Endothelial cell (in vitro differentiated cells): ENCODE measurements at regions not wholly inside any gene's neighbourhood (a gene's known extent, or its start where the extent isn't known, plus 50 kb on each side); places are given as distances from the start of the nearest gene placed in this dataset.
"Not testable (repeated sequence)": the region's sequence is repeated elsewhere in the genome, so short reads cannot be mapped to it uniquely, and the experiment has no call there.

Experiments used
- DNase-seq: peaks from one replicate; pipeline ENCODE4 v3.0.0; 2021; ENCODE audit warnings: low spot score
- H3K27ac Mint-ChIP-seq: one replicate; pipeline ENCODE4 v1.8.0; 2021; ENCODE audit warnings: mixed read lengths, inconsistent platforms; ENCODE audit not compliant: unreplicated experiment
- H3K27me3 Mint-ChIP-seq: one replicate; pipeline ENCODE4 v1.8.0; 2021; ENCODE audit warnings: mild to moderate bottlenecking, moderate library complexity, mixed read lengths, inconsistent platforms; ENCODE audit not compliant: unreplicated experiment
- H3K36me3 Mint-ChIP-seq: one replicate; pipeline ENCODE4 v1.8.0; 2021; ENCODE audit warnings: mild to moderate bottlenecking, low read depth, mixed read lengths, inconsistent platforms; ENCODE audit not compliant: unreplicated experiment
- H3K4me1 Mint-ChIP-seq: one replicate; pipeline ENCODE4 v1.8.0; 2021; ENCODE audit warnings: mild to moderate bottlenecking, mixed read lengths, inconsistent platforms; ENCODE audit not compliant: unreplicated experiment
- H3K4me3 Mint-ChIP-seq: one replicate; pipeline ENCODE4 v1.8.0; 2021; ENCODE audit warnings: mild to moderate bottlenecking, mixed read lengths, inconsistent platforms; ENCODE audit not compliant: unreplicated experiment
- H3K9me3 Mint-ChIP-seq: one replicate; pipeline ENCODE4 v1.8.0; 2021; ENCODE audit warnings: mixed read lengths, inconsistent platforms; ENCODE audit not compliant: unreplicated experiment
- TF ChIP-seq, protein P1 (sequence below): fragments of 200-600 bp; sonication (generic); IDR thresholded peaks from one replicate; pipeline ENCODE4 v1.5.0; 2021; ENCODE audit warnings: antibody characterized with exemption; ENCODE audit not compliant: unreplicated experiment

GRCh38 chr10:37535459-37536246 is 321.8 kb downstream of the ZNF248 start:
- peaks cover 36% of the 10 kb centered on the region for H3K9me3 Mint-ChIP-seq
- DNase-seq = no peak
- no peak overlapping the region for H3K4me3 Mint-ChIP-seq
- TF ChIP-seq, protein P1, sequence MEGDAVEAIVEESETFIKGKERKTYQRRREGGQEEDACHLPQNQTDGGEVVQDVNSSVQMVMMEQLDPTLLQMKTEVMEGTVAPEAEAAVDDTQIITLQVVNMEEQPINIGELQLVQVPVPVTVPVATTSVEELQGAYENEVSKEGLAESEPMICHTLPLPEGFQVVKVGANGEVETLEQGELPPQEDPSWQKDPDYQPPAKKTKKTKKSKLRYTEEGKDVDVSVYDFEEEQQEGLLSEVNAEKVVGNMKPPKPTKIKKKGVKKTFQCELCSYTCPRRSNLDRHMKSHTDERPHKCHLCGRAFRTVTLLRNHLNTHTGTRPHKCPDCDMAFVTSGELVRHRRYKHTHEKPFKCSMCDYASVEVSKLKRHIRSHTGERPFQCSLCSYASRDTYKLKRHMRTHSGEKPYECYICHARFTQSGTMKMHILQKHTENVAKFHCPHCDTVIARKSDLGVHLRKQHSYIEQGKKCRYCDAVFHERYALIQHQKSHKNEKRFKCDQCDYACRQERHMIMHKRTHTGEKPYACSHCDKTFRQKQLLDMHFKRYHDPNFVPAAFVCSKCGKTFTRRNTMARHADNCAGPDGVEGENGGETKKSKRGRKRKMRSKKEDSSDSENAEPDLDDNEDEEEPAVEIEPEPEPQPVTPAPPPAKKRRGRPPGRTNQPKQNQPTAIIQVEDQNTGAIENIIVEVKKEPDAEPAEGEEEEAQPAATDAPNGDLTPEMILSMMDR = no peak
- no peaks in the 10 kb centered on the region for H3K4me1 Mint-ChIP-seq
- H3K27me3 Mint-ChIP-seq = peaks cover 2% of the 10 kb centered on the region
- no peak overlapping the region for H3K27ac Mint-ChIP-seq
- H3K36me3 Mint-ChIP-seq = peaks cover 6% of the 10 kb centered on the region

DNA sequence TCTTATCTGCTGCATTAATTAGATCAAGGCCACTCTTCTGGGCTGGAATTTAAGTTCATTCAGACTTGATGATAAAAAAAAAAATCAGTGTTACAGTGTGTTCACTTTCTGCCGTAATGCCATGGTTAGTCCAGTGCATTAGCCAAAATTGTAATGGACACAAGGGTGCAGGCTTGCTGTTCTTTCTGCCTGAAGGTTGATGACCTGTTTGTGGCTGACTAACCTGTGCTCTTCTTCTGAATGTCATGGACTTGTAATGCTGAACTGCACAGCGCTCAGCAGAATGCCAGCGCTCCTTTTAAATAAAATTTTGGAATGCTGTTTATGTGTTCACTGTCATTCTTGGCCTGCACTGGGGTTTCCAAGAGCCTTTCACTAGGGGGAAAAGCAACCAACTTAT is 323.2 kb downstream of the ZNF248 start:
- H3K9me3 Mint-ChIP-seq = peaks cover 40% of the 10 kb centered on the region
- H3K27ac Mint-ChIP-seq = no peak overlapping the region
- peaks cover 2% of the 10 kb centered on the region for H3K27me3 Mint-ChIP-seq
- peaks cover 6% of the 10 kb centered on the region for H3K36me3 Mint-ChIP-seq
- H3K4me1 Mint-ChIP-seq = no peaks in the 10 kb centered on the region
- DNase-seq = no peak
- no peak overlapping the region for H3K4me3 Mint-ChIP-seq
- TF ChIP-seq, protein P1 = no peak

DNA sequence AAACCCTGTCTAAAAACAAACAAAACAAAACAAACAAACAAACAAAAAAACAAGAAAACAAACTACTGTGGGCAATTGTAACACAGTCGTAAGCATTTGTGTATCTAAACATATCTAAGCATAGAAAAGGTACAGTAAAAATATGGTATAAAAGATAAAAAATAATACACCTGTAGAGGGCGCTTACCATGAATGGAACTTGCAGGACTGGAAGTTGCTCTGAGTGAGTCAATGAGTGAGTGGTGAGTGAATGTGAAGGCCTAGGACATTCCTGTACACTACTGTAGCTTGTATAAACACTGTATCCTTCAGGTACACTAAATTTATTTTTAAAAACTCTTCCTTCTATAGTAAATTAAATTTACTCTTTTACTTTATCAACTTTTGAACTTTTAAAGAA is 332.0 kb downstream of the ZNF248 start:
- not testable (repeated sequence) for H3K4me3 Mint-ChIP-seq, H3K27ac Mint-ChIP-seq, DNase-seq, H3K4me1 Mint-ChIP-seq, H3K36me3 Mint-ChIP-seq, H3K27me3 Mint-ChIP-seq
- peaks cover 29% of the 10 kb centered on the region for H3K9me3 Mint-ChIP-seq

DNA sequence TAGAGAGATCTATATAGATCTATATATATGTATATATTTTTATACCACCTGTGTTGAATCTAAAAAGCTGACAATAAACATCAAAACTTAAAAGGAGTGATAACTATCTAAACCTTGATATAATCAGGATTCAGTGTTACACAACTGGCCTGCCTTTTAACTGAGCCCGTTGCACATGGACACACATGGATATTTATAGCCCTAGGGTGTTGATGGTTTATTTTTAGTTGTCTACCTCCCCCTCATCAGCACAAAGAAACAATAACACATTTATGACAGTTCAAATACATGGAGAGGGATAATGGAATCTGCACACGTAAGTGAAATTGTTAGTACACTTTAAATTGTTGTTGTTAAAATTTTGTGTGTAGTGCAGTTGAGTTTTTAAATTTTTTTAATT is 336.9 kb downstream of the ZNF248 start:
- TF ChIP-seq, protein P1 = no peak
- no peak overlapping the region for H3K4me3 Mint-ChIP-seq
- H3K27ac Mint-ChIP-seq = no peak overlapping the region
- no peaks in the 10 kb centered on the region for H3K36me3 Mint-ChIP-seq
- DNase-seq = no peak
- peaks cover 26% of the 10 kb centered on the region for H3K9me3 Mint-ChIP-seq
- H3K4me1 Mint-ChIP-seq = no peaks in the 10 kb centered on the region
- H3K27me3 Mint-ChIP-seq = peaks cover 4% of the 10 kb centered on the region

- H3K27me3 Mint-ChIP-seq, H3K4me3 Mint-ChIP-seq, DNase-seq, H3K36me3 Mint-ChIP-seq, H3K27ac Mint-ChIP-seq, H3K4me1 Mint-ChIP-seq: not testable (repeated sequence)
- H3K9me3 Mint-ChIP-seq = peaks cover 20% of the 10 kb centered on the region
These were observed 346.9 kb downstream of the ZNF248 start for GRCh38 chr10:37510520-37510919.

- H3K9me3 Mint-ChIP-seq = peaks cover 38% of the 10 kb centered on the region
- TF ChIP-seq, protein P1 = no peak
These were observed 361.3 kb downstream of the ZNF248 start for GRCh38 chr10:37496061-37496460.

More at GRCh38 chr10:37496061-37496460, 361.3 kb downstream of the ZNF248 start:
- peaks cover 3% of the 10 kb centered on the region for H3K27me3 Mint-ChIP-seq
- H3K36me3 Mint-ChIP-seq = no peaks in the 10 kb centered on the region
- no peak overlapping the region for H3K27ac Mint-ChIP-seq
- no peaks in the 10 kb centered on the region for H3K4me1 Mint-ChIP-seq
- no peak for DNase-seq
- no peak overlapping the region for H3K4me3 Mint-ChIP-seq
